Osteocyte (in vitro differentiated cells): ENCODE measurements at regions not wholly inside any gene's neighbourhood (a gene's known extent, or its start where the extent isn't known, plus 50 kb on each side); places are given as distances from the start of the nearest gene placed in this dataset.

Experiments used
- DNase-seq: peaks from one replicate; pipeline ENCODE4 v3.0.0; 2021; ENCODE audit warnings: mixed read lengths; ENCODE audit not compliant: unreplicated experiment; ENCODE audit errors: extremely low spot score
- H3K27ac Mint-ChIP-seq: one replicate; pipeline ENCODE4 v1.8.0; 2021; ENCODE audit warnings: mild to moderate bottlenecking, mixed read lengths; ENCODE audit not compliant: unreplicated experiment
- H3K27me3 Mint-ChIP-seq: one replicate; pipeline ENCODE4 v1.8.0; 2021; ENCODE audit warnings: mixed read lengths; ENCODE audit not compliant: unreplicated experiment
- H3K36me3 Mint-ChIP-seq: one replicate; pipeline ENCODE4 v1.8.0; 2021; ENCODE audit warnings: mixed read lengths; ENCODE audit not compliant: unreplicated experiment
- H3K4me1 Mint-ChIP-seq: one replicate; pipeline ENCODE4 v1.8.0; 2021; ENCODE audit warnings: mixed read lengths; ENCODE audit not compliant: unreplicated experiment
- H3K4me3 Mint-ChIP-seq: one replicate; pipeline ENCODE4 v1.8.0; 2021; ENCODE audit warnings: mild to moderate bottlenecking, moderate library complexity, mixed read lengths; ENCODE audit not compliant: unreplicated experiment
- H3K9me3 Mint-ChIP-seq: one replicate; pipeline ENCODE4 v1.8.0; 2021; ENCODE audit warnings: mixed read lengths; ENCODE audit not compliant: unreplicated experiment
- TF ChIP-seq, protein P1 (sequence below): fragments of 200-600 bp; sonication (generic); IDR thresholded peaks from 2 replicates; pipeline ENCODE4 v1.5.0; 2021; ENCODE audit warnings: antibody characterized with exemption, mild to moderate bottlenecking, moderate library complexity

DNA sequence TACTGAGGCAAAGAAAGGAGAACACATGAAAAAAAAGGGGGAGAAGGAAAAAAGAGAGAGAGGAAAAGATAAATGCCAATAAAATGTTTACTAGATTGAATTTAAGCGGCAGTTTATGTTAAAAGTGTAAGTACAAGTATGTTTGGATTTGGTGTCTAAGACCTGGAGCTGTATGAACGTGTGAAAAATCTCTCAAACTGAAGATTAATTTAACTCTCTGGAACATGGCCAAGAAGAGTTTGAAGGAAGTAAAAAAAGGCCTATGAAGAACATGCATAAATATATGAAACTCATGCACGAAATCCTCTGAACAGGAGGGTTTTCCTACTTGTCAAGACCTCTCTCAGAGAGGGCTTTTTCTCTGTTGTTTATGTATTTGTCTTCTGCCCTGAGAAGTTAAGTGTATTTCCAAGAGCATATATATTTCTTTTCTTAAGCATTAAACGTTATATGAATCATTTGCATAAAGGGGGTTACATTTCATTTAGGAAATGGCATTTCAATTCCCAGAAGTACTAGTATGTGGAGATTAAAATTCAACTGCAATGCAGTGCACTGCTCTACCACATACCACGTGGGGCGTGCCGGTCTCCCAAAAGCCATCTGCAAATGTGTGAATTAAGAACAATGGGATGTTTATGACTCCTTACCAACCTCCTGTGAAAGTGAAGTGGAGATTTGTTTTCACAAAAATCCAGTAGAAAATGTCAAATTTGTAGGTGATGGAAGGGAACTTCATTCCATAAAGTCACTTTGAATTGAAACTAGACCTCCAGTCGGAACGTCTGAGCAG, 281.1 kb upstream of the TRIB2 start:
- H3K4me1 Mint-ChIP-seq, result peaks cover 54% of the 10 kb centered on the region
- TF ChIP-seq, protein P1, sequence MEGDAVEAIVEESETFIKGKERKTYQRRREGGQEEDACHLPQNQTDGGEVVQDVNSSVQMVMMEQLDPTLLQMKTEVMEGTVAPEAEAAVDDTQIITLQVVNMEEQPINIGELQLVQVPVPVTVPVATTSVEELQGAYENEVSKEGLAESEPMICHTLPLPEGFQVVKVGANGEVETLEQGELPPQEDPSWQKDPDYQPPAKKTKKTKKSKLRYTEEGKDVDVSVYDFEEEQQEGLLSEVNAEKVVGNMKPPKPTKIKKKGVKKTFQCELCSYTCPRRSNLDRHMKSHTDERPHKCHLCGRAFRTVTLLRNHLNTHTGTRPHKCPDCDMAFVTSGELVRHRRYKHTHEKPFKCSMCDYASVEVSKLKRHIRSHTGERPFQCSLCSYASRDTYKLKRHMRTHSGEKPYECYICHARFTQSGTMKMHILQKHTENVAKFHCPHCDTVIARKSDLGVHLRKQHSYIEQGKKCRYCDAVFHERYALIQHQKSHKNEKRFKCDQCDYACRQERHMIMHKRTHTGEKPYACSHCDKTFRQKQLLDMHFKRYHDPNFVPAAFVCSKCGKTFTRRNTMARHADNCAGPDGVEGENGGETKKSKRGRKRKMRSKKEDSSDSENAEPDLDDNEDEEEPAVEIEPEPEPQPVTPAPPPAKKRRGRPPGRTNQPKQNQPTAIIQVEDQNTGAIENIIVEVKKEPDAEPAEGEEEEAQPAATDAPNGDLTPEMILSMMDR, result no peak
- H3K36me3 Mint-ChIP-seq, result no peaks in the 10 kb centered on the region
- no peak overlapping the region for H3K4me3 Mint-ChIP-seq
- peak overlapping the region; percentile 8 for H3K27ac Mint-ChIP-seq
- H3K27me3 Mint-ChIP-seq, result no peaks in the 10 kb centered on the region
- no peaks in the 10 kb centered on the region for H3K9me3 Mint-ChIP-seq
- DNase-seq, result no peak

- DNase-seq, result no peak
- Mint-ChIP-seq H3K27me3 (no peaks in the 10 kb centered on the region), H3K4me1 (peaks cover 57% of the 10 kb centered on the region), H3K27ac (no peak overlapping the region), H3K36me3 (no peaks in the 10 kb centered on the region), H3K4me3 (no peak overlapping the region), H3K9me3 (no peaks in the 10 kb centered on the region)
- TF ChIP-seq, protein P1, result no peak
Measured at GRCh38 chr2:12436483-12436882, 280.3 kb upstream of the TRIB2 start.

- DNase-seq, result no peak
- Mint-ChIP-seq H3K4me3 (no peak overlapping the region), H3K9me3 (no peaks in the 10 kb centered on the region), H3K27ac (no peak overlapping the region), H3K27me3 (no peaks in the 10 kb centered on the region), H3K4me1 (peaks cover 58% of the 10 kb centered on the region), H3K36me3 (no peaks in the 10 kb centered on the region)
- TF ChIP-seq, protein P1, result no peak
Measured at GRCh38 chr2:12436935-12437561, 279.7 kb upstream of the TRIB2 start.

DNA sequence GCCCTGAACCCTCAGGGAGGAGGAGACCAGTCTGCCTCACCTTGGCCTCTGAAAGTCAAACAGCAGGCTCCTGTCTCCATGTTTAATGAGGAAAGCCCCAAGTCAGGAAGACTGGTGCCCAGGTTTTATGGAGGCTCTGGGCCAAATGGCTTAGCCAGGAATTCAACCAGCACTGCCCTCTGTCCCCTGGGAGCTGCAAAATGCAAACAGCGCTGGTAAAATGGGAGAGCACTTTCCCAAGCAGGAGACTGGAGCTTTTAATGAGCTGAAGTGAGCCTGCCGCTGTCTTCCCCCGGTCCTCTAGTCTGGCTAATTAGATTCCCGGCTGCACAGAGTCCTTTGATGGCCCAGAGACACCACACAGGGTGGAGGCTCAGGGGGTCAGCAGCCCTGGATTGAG, 276.0 kb upstream of the TRIB2 start:
- no peaks in the 10 kb centered on the region for H3K36me3 Mint-ChIP-seq

More for the DNA sequence above, 276.0 kb upstream of the TRIB2 start:
- Mint-ChIP-seq H3K4me3 (no peak overlapping the region), H3K27me3 (no peaks in the 10 kb centered on the region), H3K27ac (no peak overlapping the region), H3K4me1 (peaks cover 37% of the 10 kb centered on the region), H3K9me3 (no peaks in the 10 kb centered on the region)
- DNase-seq, result no peak
- TF ChIP-seq, protein P1, result no peak
